GM18873 (cell line): ENCODE measurements at regions not wholly inside any gene's neighbourhood (a gene's known extent, or its start where the extent isn't known, plus 50 kb on each side); places are given as distances from the start of the nearest gene placed in this dataset.

Source experiments
- ATAC-seq: cut with Tn5 transposase; IDR thresholded peaks from one replicate; pipeline ENCODE4 v1.9.1; 2021; ENCODE audit warnings: mild to moderate bottlenecking, moderate library complexity, moderate number of reproducible peaks; ENCODE audit not compliant: unreplicated experiment, low FRiP score

- no peak for ATAC-seq
These were observed 66.1 kb downstream of the LEPR start for GRCh38 chr1:65486613-65487012.

- no peak for ATAC-seq
These were observed 69.0 kb downstream of the LEPR start for GRCh38 chr1:65489481-65489880.

GRCh38 chr1:65490231-65491009 lies 70.0 kb downstream of the LEPR start:
- ATAC-seq, result no peak

GRCh38 chr1:65491472-65491871 lies 71.0 kb downstream of the LEPR start:
- no peak for ATAC-seq

GRCh38 chr1:65493802-65494201 lies 73.3 kb downstream of the LEPR start:
- no peak for ATAC-seq

- ATAC-seq, result no peak
These were observed 74.2 kb downstream of the LEPR start for GRCh38 chr1:65494671-65495070.

GRCh38 chr1:65495137-65495536 lies 74.7 kb downstream of the LEPR start:
- no peak for ATAC-seq

GRCh38 chr1:65497256-65497830 lies 76.9 kb downstream of the LEPR start:
- no peak for ATAC-seq

GRCh38 chr1:65503427-65503826 lies 83.0 kb downstream of the LEPR start:
- ATAC-seq, result no peak

GRCh38 chr1:65504263-65504662 lies 83.8 kb downstream of the LEPR start:
- no peak for ATAC-seq

- no peak for ATAC-seq
These were observed 85.3 kb downstream of the LEPR start for GRCh38 chr1:65505547-65506300.

GRCh38 chr1:65508051-65508450 lies 87.6 kb downstream of the LEPR start:
- ATAC-seq, result no peak

GRCh38 chr1:65509912-65510680 lies 89.6 kb downstream of the LEPR start:
- no peak for ATAC-seq

GRCh38 chr1:65510961-65511360 lies 90.5 kb downstream of the LEPR start:
- ATAC-seq, result no peak

- ATAC-seq, result no peak
These were observed 91.9 kb downstream of the LEPR start for GRCh38 chr1:65512383-65512782.

- ATAC-seq, result no peak
These were observed 92.7 kb downstream of the LEPR start for GRCh38 chr1:65512967-65513780.

GRCh38 chr1:65514041-65514440 lies 93.6 kb downstream of the LEPR start:
- no peak for ATAC-seq

GRCh38 chr1:65524931-65525265 lies 104.4 kb downstream of the LEPR start:
- ATAC-seq, result no peak

GRCh38 chr1:65525266-65526048 lies 105.0 kb downstream of the LEPR start:
- ATAC-seq, result no peak
